ENCODE measurements at regions not wholly inside any gene's neighbourhood (a gene's known extent, or its start where the extent isn't known, plus 50 kb on each side); places are given as distances from the start of the nearest gene placed in this dataset.

DNA sequence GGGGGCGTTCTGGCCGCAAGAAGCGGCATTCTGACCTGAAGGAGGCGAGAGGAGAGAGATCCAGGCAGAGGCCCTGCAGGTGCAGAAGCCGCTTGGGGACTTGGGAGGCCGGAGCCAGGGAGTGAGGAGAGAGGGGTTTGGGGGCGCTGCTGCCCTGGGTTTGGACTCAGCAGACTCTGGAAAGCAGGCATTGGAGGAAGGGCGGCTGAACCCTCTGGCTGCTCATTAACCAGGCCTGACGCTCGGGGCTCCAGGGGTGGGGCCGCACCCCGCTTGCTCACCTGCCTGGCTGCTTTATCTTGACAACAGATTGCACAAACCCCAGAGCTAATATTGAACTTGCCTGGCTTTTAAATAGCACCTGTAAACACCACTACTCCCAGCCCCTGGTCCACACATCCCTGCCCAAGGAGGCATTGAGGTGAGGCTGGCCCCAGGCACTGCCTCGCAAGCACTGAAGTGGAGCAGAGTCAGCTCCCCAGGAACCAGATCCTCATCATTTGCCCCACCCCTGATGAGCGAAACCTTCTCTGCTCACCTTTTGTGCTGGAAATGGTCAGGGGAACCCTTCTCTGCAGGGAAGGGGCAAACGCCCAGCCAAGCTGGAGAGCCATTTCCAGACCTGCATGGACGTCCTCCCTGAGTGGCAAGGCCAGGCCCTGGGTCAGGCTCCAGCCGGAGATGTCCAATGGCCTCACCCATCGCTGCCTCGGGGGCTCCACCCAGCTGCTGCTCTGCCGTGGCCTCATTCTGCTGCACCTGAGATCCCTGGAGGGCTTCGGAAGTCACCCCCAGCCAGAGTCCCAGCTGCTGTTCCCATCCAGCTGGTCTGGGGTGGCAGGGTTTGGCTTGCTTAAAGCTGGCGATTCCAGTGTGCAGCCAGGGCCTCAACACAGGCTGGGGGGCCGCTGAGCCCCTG is 190.2 kb upstream of the GSE1 start (continued):
- TF ChIP-seq GATA4 (IDR thresholded peaks at IDR 0.05; ENCODE audit: borderline replicate concordance, low read depth) (peak; percentile 90), ZNF382 (CRISPR knock-in tag; IDR thresholded peaks at IDR 0.05; ENCODE audit: borderline replicate concordance) (no peak), ZNF253 (CRISPR knock-in tag; IDR thresholded peaks at IDR 0.05; ENCODE audit: borderline replicate concordance) (no peak; the same call in 1 of the 2 replicates), ZZZ3 (CRISPR knock-in tag; IDR thresholded peaks at IDR 0.05; ENCODE audit: borderline replicate concordance) (no peak), ZFP90 (CRISPR knock-in tag; IDR thresholded peaks at IDR 0.05; ENCODE audit: borderline replicate concordance) (peak; percentile 68; the same call in 1 of the 2 replicates), ZNF33A (CRISPR knock-in tag; IDR thresholded peaks at IDR 0.05; ENCODE audit: borderline replicate concordance) (no peak), ETV6 (CRISPR knock-in tag; conservative IDR thresholded peaks at IDR 0.05) (0 out of 2 replicates have a peak, but pooled peaks have one; percentile 41), MTF1 (CRISPR knock-in tag; IDR thresholded peaks at IDR 0.05) (no peak), ZNF780A (CRISPR knock-in tag; IDR thresholded peaks at IDR 0.05) (0 out of 2 replicates have a peak, but pooled peaks have one; percentile 26), MATR3 (CRISPR knock-in tag; IDR thresholded peaks at IDR 0.05) (no peak), NFIC (IDR thresholded peaks at IDR 0.05; ENCODE audit: low read length) (no peak), MAFG (CRISPR knock-in tag; IDR thresholded peaks at IDR 0.05) (no peak), KMT2B (CRISPR knock-in tag; IDR thresholded peaks at IDR 0.05) (no peak), GTF3A (CRISPR knock-in tag; conservative IDR thresholded peaks at IDR 0.05) (no peak; the same call in 1 of the 2 replicates), POGZ (CRISPR knock-in tag; IDR thresholded peaks at IDR 0.05) (peak; percentile 70), PAX8 (CRISPR knock-in tag; IDR thresholded peaks at IDR 0.05; ENCODE audit: borderline replicate concordance) (peak; percentile 90; the same call in 1 of the 2 replicates), ZNF572 (CRISPR knock-in tag; IDR thresholded peaks at IDR 0.05) (no peak; the same call in 1 of the 2 replicates)
- TF ChIP-seq, protein P1, sequence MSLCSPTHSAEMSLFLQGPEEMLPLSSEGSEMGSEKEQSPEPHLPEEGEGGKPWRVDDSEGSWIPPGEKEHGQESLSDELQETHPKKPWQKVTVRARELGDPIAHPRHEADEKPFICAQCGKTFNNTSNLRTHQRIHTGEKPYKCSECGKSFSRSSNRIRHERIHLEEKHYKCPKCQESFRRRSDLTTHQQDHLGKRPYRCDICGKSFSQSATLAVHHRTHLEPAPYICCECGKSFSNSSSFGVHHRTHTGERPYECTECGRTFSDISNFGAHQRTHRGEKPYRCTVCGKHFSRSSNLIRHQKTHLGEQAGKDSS (CRISPR knock-in tag; IDR thresholded peaks at IDR 0.05; ENCODE audit: borderline replicate concordance, low read depth) = peak; percentile 78; the same call in 1 of the 2 replicates
- TF ChIP-seq, protein P2, sequence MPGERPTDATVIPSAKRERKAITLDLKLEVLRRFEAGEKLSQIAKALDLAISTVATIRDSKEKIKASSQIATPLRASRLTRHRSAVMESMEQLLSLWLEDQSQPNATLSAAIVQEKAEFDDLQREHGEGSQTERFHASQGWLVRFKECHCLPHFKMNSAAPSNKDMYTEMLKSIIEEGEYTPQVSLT (CRISPR knock-in tag; IDR thresholded peaks at IDR 0.05; ENCODE audit: borderline replicate concordance, low read depth) = no peak
- TF ChIP-seq, protein P3, sequence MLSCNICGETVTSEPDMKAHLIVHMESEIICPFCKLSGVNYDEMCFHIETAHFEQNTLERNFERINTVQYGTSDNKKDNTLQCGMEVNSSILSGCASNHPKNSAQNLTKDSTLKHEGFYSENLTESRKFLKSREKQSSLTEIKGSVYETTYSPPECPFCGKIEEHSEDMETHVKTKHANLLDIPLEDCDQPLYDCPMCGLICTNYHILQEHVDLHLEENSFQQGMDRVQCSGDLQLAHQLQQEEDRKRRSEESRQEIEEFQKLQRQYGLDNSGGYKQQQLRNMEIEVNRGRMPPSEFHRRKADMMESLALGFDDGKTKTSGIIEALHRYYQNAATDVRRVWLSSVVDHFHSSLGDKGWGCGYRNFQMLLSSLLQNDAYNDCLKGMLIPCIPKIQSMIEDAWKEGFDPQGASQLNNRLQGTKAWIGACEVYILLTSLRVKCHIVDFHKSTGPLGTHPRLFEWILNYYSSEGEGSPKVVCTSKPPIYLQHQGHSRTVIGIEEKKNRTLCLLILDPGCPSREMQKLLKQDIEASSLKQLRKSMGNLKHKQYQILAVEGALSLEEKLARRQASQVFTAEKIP (CRISPR knock-in tag; IDR thresholded peaks at IDR 0.05; ENCODE audit: borderline replicate concordance) = no peak
- TF ChIP-seq, protein P4, sequence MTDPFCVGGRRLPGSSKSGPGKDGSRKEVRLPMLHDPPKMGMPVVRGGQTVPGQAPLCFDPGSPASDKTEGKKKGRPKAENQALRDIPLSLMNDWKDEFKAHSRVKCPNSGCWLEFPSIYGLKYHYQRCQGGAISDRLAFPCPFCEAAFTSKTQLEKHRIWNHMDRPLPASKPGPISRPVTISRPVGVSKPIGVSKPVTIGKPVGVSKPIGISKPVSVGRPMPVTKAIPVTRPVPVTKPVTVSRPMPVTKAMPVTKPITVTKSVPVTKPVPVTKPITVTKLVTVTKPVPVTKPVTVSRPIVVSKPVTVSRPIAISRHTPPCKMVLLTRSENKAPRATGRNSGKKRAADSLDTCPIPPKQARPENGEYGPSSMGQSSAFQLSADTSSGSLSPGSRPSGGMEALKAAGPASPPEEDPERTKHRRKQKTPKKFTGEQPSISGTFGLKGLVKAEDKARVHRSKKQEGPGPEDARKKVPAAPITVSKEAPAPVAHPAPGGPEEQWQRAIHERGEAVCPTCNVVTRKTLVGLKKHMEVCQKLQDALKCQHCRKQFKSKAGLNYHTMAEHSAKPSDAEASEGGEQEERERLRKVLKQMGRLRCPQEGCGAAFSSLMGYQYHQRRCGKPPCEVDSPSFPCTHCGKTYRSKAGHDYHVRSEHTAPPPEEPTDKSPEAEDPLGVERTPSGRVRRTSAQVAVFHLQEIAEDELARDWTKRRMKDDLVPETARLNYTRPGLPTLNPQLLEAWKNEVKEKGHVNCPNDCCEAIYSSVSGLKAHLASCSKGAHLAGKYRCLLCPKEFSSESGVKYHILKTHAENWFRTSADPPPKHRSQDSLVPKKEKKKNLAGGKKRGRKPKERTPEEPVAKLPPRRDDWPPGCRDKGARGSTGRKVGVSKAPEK (CRISPR knock-in tag; IDR thresholded peaks at IDR 0.05; ENCODE audit: borderline replicate concordance) = peak; percentile 95; the same call in 1 of the 2 replicates
